ENCODE measurements at regions not wholly inside any gene's neighbourhood (a gene's known extent, or its start where the extent isn't known, plus 50 kb on each side); places are given as distances from the start of the nearest gene placed in this dataset.

- TF ChIP-seq POLR2A (IDR thresholded peaks at IDR 0.05): no peak
- TF ChIP-seq, protein P1, sequence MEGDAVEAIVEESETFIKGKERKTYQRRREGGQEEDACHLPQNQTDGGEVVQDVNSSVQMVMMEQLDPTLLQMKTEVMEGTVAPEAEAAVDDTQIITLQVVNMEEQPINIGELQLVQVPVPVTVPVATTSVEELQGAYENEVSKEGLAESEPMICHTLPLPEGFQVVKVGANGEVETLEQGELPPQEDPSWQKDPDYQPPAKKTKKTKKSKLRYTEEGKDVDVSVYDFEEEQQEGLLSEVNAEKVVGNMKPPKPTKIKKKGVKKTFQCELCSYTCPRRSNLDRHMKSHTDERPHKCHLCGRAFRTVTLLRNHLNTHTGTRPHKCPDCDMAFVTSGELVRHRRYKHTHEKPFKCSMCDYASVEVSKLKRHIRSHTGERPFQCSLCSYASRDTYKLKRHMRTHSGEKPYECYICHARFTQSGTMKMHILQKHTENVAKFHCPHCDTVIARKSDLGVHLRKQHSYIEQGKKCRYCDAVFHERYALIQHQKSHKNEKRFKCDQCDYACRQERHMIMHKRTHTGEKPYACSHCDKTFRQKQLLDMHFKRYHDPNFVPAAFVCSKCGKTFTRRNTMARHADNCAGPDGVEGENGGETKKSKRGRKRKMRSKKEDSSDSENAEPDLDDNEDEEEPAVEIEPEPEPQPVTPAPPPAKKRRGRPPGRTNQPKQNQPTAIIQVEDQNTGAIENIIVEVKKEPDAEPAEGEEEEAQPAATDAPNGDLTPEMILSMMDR (IDR thresholded peaks at IDR 0.05): no peak
- H3K36me3 ChIP-seq: no peaks in the 10 kb centered on the region
- no peak overlapping the region for H3K27ac ChIP-seq
- H3K4me1 ChIP-seq: no peaks in the 10 kb centered on the region
- no peaks in the 10 kb centered on the region for H3K9me3 ChIP-seq
- no peaks in the 10 kb centered on the region for H3K27me3 ChIP-seq
- intact Hi-C loops (cut with DNase I; ENCODE audit: low total_unique reads): no loop called here
- H3K4me3 ChIP-seq: no peak overlapping the region
- no peak for DNase-seq
Observed at GRCh38 chr13:46983881-46984280, 87.0 kb upstream of the HTR2A start.

DNA sequence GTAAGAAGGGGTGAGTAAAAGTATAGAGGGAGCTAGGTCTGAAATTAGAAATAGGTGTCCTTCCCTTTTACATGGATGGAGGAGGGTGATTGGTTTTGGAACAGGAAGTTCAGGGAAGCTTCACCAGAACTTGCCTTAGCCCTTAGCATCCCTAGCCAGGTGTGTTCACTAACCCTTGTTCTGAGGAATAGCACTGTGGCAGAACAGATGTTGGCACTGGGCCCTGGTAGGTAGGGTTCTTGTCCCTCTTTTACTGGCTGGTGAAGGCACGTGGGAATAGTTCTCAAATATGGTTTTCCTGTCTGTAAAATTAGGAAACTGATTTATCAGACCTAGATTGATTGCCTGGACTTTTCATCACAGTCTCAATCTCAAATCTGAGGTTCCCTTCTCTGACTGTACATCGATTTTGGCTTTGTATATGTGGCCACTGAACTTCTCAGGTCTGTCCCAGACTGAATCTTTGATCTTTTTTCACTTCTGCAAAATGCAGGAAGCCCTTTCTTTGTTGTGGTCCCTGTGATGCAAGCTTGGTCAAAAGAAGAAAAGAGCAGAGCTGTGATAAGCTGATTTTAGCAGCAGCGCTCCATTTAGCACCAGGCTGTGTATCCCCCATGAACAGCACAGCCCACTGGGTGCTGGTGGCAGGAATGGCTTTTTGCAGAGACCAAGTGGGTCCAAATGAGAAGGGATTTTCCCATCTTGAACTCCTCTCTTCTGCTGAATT is 86.2 kb upstream of the HTR2A start:
- intact Hi-C loops (cut with DNase I; ENCODE audit: low total_unique reads): no loop called here

GRCh38 chr13:46975173-46975572 is 78.3 kb upstream of the HTR2A start:
- intact Hi-C loops (cut with DNase I; ENCODE audit: low total_unique reads): no loop called here
- no peak for DNase-seq
- H3K27me3 ChIP-seq: no peaks in the 10 kb centered on the region
- TF ChIP-seq POLR2A (IDR thresholded peaks at IDR 0.05): no peak
- TF ChIP-seq, protein P1 (IDR thresholded peaks at IDR 0.05): no peak
- H3K4me1 ChIP-seq: no peaks in the 10 kb centered on the region
- H3K9me3 ChIP-seq: no peaks in the 10 kb centered on the region
- H3K4me3 ChIP-seq: no peak overlapping the region
- H3K27ac ChIP-seq: no peak overlapping the region
- H3K36me3 ChIP-seq: no peaks in the 10 kb centered on the region

More for the DNA sequence above, 86.2 kb upstream of the HTR2A start:
- H3K4me3 ChIP-seq: no peak overlapping the region
- no peaks in the 10 kb centered on the region for H3K27me3 ChIP-seq
- no peak for DNase-seq
- no peaks in the 10 kb centered on the region for H3K4me1 ChIP-seq
- TF ChIP-seq POLR2A (IDR thresholded peaks at IDR 0.05): no peak
- TF ChIP-seq, protein P1 (IDR thresholded peaks at IDR 0.05): no peak
- H3K27ac ChIP-seq: no peak overlapping the region
- no peaks in the 10 kb centered on the region for H3K36me3 ChIP-seq
- H3K9me3 ChIP-seq: no peaks in the 10 kb centered on the region

- intact Hi-C loops (cut with DNase I; ENCODE audit: low total_unique reads): no loop called here
- TF ChIP-seq, protein P1 (IDR thresholded peaks at IDR 0.05): no peak
- TF ChIP-seq POLR2A (IDR thresholded peaks at IDR 0.05): no peak
- Histone ChIP-seq H3K36me3 (no peaks in the 10 kb centered on the region), H3K27ac (no peak overlapping the region), H3K4me3 (no peak overlapping the region), H3K27me3 (no peaks in the 10 kb centered on the region), H3K4me1 (no peaks in the 10 kb centered on the region), H3K9me3 (no peaks in the 10 kb centered on the region)
- no peak for DNase-seq
Observed at GRCh38 chr13:46968450-46968849, 71.6 kb upstream of the HTR2A start.

DNA sequence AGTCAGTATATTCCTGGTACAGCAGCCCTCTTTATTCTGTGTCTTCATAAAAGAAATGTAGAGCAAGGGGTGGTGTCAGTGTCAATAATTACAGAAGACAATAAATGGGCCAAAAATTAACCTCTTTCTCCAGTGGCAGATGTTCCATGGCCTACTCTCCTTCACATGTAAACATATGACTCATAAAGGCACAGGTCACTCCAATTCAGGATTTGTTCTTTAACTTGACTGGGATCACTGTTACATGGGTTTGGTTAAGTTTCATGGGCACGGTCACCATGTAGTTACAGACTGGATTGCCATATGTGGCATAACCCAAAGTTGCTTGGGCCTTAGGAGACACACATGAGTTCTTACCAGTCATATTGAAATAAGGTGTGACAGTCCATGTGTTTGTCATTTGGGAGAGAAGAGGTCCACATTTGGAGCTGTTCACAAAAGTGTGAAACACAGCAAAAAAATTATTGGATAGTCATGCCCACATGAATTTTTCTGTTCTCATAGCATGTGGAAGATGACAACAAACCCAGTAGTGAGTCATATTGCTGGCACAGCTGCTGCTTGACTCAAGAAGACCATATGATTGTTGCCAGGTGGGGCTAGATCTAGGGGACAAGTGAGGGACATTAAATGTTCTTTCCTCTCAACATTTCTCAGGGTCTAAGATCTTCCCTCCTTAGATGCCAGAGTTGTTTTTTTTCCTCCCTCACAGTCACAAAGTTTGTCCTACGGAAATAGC is 68.1 kb upstream of the HTR2A start:
- H3K36me3 ChIP-seq: no peaks in the 10 kb centered on the region
- DNase-seq: no peak
- no peaks in the 10 kb centered on the region for H3K27me3 ChIP-seq
- no peaks in the 10 kb centered on the region for H3K4me1 ChIP-seq
- no peak overlapping the region for H3K4me3 ChIP-seq
- H3K27ac ChIP-seq: no peak overlapping the region
- intact Hi-C loops (cut with DNase I; ENCODE audit: low total_unique reads): no loop called here
- no peaks in the 10 kb centered on the region for H3K9me3 ChIP-seq
- no peak for TF ChIP-seq POLR2A (IDR thresholded peaks at IDR 0.05)
- TF ChIP-seq, protein P1 (IDR thresholded peaks at IDR 0.05): no peak
